ENCODE measurements at regions not wholly inside any gene's neighbourhood (a gene's known extent, or its start where the extent isn't known, plus 50 kb on each side); places are given as distances from the start of the nearest gene placed in this dataset.

DNA sequence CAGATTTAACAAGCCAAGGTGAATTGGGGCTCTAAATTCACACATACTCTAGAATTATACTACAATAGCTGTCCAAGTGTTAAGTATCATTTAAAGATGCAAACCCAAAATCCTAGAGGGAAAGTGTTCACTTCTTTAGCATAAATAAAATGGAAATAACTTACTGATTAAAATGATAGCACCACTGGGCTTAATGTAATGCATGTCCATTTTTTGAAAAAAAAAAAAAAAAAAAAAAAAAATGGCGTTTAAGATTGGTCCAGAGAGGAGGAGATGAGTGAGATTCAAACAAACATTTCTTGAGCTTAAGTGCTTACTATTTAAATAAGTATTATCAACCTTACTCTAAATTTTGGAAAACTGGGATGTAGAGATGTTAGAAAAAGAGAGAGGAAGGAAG is 251.5 kb upstream of the CWC22 start:
- Histone ChIP-seq H3K4me2 (ENCODE audit: low read depth, low read length) (no peak overlapping the region), H3K9me1 (ENCODE audit: insufficient read depth, low read length) (no peaks in the 10 kb centered on the region), H4K91ac (ENCODE audit: insufficient read depth, low read depth, low read length) (no peak overlapping the region), H4K8ac (ENCODE audit: low read depth in 2 of 2, low read length in 2 of 2) (no peak overlapping the region), H3K23ac (ENCODE audit: low read depth, low read length) (no peak overlapping the region), H3K14ac (replicated peaks; ENCODE audit: low read depth, low read length) (no peak overlapping the region), H3K27me3 (ENCODE audit: control insufficient read depth, insufficient read depth, low read length) (no peaks in the 10 kb centered on the region), H2BK15ac (ENCODE audit: low read depth, low read length) (no peak overlapping the region), H3K4me1 (ENCODE audit: control insufficient read depth, insufficient read depth, low read length) (no peaks in the 10 kb centered on the region), H3K9me3 (ENCODE audit: control insufficient read depth, insufficient read depth, low read length) (no peaks in the 10 kb centered on the region), H2BK5ac (ENCODE audit: low read depth, low read length, poor library complexity, severe bottlenecking) (no peak overlapping the region), H2AK9ac (replicated peaks; ENCODE audit: low read depth, low read length, poor library complexity) (no peak overlapping the region), H2AK5ac (ENCODE audit: low read depth, low read length) (no peak overlapping the region), H3K56ac (ENCODE audit: extremely low read depth, insufficient read depth, low read length) (no peak overlapping the region), H3K36me3 (ENCODE audit: control insufficient read depth, insufficient read depth, low read length) (no peaks in the 10 kb centered on the region), H4K20me1 (ENCODE audit: insufficient read depth, low read length) (no peaks in the 10 kb centered on the region), H2BK120ac (ENCODE audit: low read depth, low read length) (no peak overlapping the region), H2AFZ (replicated peaks; ENCODE audit: low read length, poor library complexity) (no peak overlapping the region), H3K79me1 (ENCODE audit: low read depth in 1 of 2, low read length in 2 of 2) (no peaks in the 10 kb centered on the region), H3K27ac (ENCODE audit: insufficient read depth, low read length) (no peak overlapping the region), H3K18ac (ENCODE audit: low read depth, low read length) (no peak overlapping the region), H3K9ac (ENCODE audit: low read depth, low read length) (no peak overlapping the region), H4K5ac (ENCODE audit: low read depth, low read length) (no peak overlapping the region), H2BK20ac (ENCODE audit: low read depth, low read length) (no peak overlapping the region), H3K4ac (ENCODE audit: low read depth, low read length) (no peak overlapping the region), H3K4me3 (ENCODE audit: insufficient read depth, low read depth, low read length) (no peak overlapping the region)
- ChIA-PET CTCF (interaction anchor here (0.6 kb wide), 1 partner anchor 1761 kb away, joined by 3 read pairs; no protein-coding TSS in a partner anchor), POLR2A (ENCODE audit: unreplicated experiment) (no interaction called here)
- no TSS peak for BruUV-seq (replicated peaks)
- TF ChIP-seq, protein P1, sequence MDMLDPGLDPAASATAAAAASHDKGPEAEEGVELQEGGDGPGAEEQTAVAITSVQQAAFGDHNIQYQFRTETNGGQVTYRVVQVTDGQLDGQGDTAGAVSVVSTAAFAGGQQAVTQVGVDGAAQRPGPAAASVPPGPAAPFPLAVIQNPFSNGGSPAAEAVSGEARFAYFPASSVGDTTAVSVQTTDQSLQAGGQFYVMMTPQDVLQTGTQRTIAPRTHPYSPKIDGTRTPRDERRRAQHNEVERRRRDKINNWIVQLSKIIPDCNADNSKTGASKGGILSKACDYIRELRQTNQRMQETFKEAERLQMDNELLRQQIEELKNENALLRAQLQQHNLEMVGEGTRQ (IDR thresholded peaks at IDR 0.05; ENCODE audit: low read depth, low read length) = no peak
- TF ChIP-seq RFX5 (IDR thresholded peaks at IDR 0.05; ENCODE audit: low read depth, low read length) = no peak
- TF ChIP-seq, protein P2, sequence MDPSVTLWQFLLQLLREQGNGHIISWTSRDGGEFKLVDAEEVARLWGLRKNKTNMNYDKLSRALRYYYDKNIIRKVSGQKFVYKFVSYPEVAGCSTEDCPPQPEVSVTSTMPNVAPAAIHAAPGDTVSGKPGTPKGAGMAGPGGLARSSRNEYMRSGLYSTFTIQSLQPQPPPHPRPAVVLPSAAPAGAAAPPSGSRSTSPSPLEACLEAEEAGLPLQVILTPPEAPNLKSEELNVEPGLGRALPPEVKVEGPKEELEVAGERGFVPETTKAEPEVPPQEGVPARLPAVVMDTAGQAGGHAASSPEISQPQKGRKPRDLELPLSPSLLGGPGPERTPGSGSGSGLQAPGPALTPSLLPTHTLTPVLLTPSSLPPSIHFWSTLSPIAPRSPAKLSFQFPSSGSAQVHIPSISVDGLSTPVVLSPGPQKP (IDR thresholded peaks at IDR 0.05; ENCODE audit: borderline replicate concordance, low read depth, low read length) = no peak
- TF ChIP-seq, protein P3, sequence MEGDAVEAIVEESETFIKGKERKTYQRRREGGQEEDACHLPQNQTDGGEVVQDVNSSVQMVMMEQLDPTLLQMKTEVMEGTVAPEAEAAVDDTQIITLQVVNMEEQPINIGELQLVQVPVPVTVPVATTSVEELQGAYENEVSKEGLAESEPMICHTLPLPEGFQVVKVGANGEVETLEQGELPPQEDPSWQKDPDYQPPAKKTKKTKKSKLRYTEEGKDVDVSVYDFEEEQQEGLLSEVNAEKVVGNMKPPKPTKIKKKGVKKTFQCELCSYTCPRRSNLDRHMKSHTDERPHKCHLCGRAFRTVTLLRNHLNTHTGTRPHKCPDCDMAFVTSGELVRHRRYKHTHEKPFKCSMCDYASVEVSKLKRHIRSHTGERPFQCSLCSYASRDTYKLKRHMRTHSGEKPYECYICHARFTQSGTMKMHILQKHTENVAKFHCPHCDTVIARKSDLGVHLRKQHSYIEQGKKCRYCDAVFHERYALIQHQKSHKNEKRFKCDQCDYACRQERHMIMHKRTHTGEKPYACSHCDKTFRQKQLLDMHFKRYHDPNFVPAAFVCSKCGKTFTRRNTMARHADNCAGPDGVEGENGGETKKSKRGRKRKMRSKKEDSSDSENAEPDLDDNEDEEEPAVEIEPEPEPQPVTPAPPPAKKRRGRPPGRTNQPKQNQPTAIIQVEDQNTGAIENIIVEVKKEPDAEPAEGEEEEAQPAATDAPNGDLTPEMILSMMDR (conservative IDR thresholded peaks at IDR 0.05; ENCODE audit: low read depth, low read length) = no peak
- no peak for TF ChIP-seq MAFK (IDR thresholded peaks at IDR 0.05; ENCODE audit: low read depth, low read length)
- no peak for TF ChIP-seq MAZ (IDR thresholded peaks at IDR 0.05; ENCODE audit: borderline replicate concordance, low read depth, low read length)
- no peak for TF ChIP-seq POLR2A (IDR thresholded peaks at IDR 0.05; ENCODE audit: low read depth, low read length)
- no peak for TF ChIP-seq MXI1 (IDR thresholded peaks at IDR 0.05; ENCODE audit: borderline replicate concordance, low read depth, low read length)
- TF ChIP-seq BHLHE40 (IDR thresholded peaks at IDR 0.05; ENCODE audit: low read depth, low read length) = no peak
- no peak for TF ChIP-seq CEBPB (IDR thresholded peaks at IDR 0.05; ENCODE audit: low read depth, low read length)
- no peak for TF ChIP-seq RCOR1 (IDR thresholded peaks at IDR 0.05; ENCODE audit: insufficient replicate concordance, low read length)
- no peak for TF ChIP-seq NFE2L2 (IDR thresholded peaks at IDR 0.05; ENCODE audit: low read depth, low read length)
- TF ChIP-seq RAD21 (IDR thresholded peaks at IDR 0.05; ENCODE audit: low read length) = no peak
- TF ChIP-seq SMC3 (IDR thresholded peaks at IDR 0.05; ENCODE audit: low read depth, low read length) = no peak
- TF ChIP-seq CHD1 (IDR thresholded peaks at IDR 0.05; ENCODE audit: low read depth, low read length) = no peak
- no peak for TF ChIP-seq FOS (IDR thresholded peaks at IDR 0.05; ENCODE audit: low read depth, low read length)
- dilution Hi-C loops (cut with HindIII; ENCODE audit: low sequenced_read_pairs, unreplicated experiment) = no loop called here
- in situ Hi-C loops (cut with MboI; ENCODE audit: low sequenced_read_pairs) = no loop called here
- WGBS, 2 experiments (ENCODE audit: extremely low coverage in 2 of 2, insufficient read length in 1 of 2) = no CpG with 5 or more reads among the region's 1 CpG
- DNase-seq = no peak
- ATAC-seq (ENCODE audit: low read depth) = no peak
- intact Hi-C loops (cut with micrococcal nuclease) = no loop called here
